ENCODE measurements at regions not wholly inside any gene's neighbourhood (a gene's known extent, or its start where the extent isn't known, plus 50 kb on each side); places are given as distances from the start of the nearest gene placed in this dataset.

DNA sequence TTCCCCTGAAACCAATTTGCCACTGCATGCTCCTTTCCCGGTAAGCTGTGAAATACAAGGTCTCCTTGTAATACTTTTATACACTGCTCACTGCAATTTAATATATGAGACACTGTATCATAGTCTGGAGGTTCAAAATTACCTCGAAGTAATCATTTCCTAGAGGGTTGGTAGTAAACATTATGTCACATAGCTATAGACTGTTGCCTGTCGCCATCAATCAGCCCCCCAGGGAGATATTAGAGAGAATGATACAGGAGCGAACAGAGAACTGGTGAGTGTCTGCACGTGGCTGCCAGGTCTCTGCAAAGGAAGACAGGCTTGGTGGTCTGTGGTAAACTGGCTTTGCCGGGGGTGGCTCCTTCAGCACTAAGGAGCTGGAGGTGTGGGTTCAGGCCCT, 165.5 kb upstream of the WSCD2 start:
- H3K27ac ChIP-seq (ENCODE audit: low read depth): no peak overlapping the region
- H3K4me3 Mint-ChIP-seq: no peak overlapping the region
- no peaks in the 10 kb centered on the region for H3K4me1 ChIP-seq (ENCODE audit: insufficient read depth)
- H4K20me1 ChIP-seq (replicated peaks; ENCODE audit: insufficient read depth): no peaks in the 10 kb centered on the region
- H3K4me2 ChIP-seq: no peak overlapping the region
- no peaks in the 10 kb centered on the region for H3K36me3 Mint-ChIP-seq (ENCODE audit: low read depth)
- H3K27me3 Mint-ChIP-seq (ENCODE audit: insufficient read depth, low read depth, poor library complexity): peaks cover 4% of the 10 kb centered on the region
- no peak overlapping the region for H2AFZ ChIP-seq
- H3K27ac Mint-ChIP-seq: no peak overlapping the region
- no peaks in the 10 kb centered on the region; the same call in 2 of the 3 replicates for H3K9me3 Mint-ChIP-seq
- H3F3A ChIP-seq (replicated peaks; ENCODE audit: low read depth): no peaks in the 10 kb centered on the region
- no peaks in the 10 kb centered on the region for H3K27me3 ChIP-seq (ENCODE audit: insufficient read depth)
- TF ChIP-seq EZH2 (IDR thresholded peaks at IDR 0.05; ENCODE audit: low read depth, unreplicated experiment): no peak
- TF ChIP-seq REST (IDR thresholded peaks at IDR 0.05; ENCODE audit: unreplicated experiment): no peak
- TF ChIP-seq ZNF114 (CRISPR knock-in tag; IDR thresholded peaks at IDR 0.05): no peak
- no peak for TF ChIP-seq POLR2AphosphoS5 (IDR thresholded peaks at IDR 0.05; ENCODE audit: low read depth)
- no peak for TF ChIP-seq NANOG (IDR thresholded peaks at IDR 0.05; ENCODE audit: borderline replicate concordance)
- TF ChIP-seq CREB1 (CRISPR knock-in tag; IDR thresholded peaks at IDR 0.05; ENCODE audit: low read depth): no peak
- TF ChIP-seq, protein P1, sequence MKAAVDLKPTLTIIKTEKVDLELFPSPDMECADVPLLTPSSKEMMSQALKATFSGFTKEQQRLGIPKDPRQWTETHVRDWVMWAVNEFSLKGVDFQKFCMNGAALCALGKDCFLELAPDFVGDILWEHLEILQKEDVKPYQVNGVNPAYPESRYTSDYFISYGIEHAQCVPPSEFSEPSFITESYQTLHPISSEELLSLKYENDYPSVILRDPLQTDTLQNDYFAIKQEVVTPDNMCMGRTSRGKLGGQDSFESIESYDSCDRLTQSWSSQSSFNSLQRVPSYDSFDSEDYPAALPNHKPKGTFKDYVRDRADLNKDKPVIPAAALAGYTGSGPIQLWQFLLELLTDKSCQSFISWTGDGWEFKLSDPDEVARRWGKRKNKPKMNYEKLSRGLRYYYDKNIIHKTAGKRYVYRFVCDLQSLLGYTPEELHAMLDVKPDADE (IDR thresholded peaks at IDR 0.05): no peak
- no peak for TF ChIP-seq EZH2phosphoT487 (IDR thresholded peaks at IDR 0.05; ENCODE audit: unreplicated experiment)
- TF ChIP-seq, protein P2, sequence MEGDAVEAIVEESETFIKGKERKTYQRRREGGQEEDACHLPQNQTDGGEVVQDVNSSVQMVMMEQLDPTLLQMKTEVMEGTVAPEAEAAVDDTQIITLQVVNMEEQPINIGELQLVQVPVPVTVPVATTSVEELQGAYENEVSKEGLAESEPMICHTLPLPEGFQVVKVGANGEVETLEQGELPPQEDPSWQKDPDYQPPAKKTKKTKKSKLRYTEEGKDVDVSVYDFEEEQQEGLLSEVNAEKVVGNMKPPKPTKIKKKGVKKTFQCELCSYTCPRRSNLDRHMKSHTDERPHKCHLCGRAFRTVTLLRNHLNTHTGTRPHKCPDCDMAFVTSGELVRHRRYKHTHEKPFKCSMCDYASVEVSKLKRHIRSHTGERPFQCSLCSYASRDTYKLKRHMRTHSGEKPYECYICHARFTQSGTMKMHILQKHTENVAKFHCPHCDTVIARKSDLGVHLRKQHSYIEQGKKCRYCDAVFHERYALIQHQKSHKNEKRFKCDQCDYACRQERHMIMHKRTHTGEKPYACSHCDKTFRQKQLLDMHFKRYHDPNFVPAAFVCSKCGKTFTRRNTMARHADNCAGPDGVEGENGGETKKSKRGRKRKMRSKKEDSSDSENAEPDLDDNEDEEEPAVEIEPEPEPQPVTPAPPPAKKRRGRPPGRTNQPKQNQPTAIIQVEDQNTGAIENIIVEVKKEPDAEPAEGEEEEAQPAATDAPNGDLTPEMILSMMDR (conservative IDR thresholded peaks at IDR 0.05; ENCODE audit: low read depth in 2 of 2): no peak
- TF ChIP-seq ZNF462 (CRISPR knock-in tag; IDR thresholded peaks at IDR 0.05): no peak
- TF ChIP-seq STAT1 (IDR thresholded peaks at IDR 0.05; ENCODE audit: unreplicated experiment): no peak
- no peak for TF ChIP-seq JUNB (IDR thresholded peaks at IDR 0.05; ENCODE audit: unreplicated experiment)
- TF ChIP-seq ZNF331 (CRISPR knock-in tag; IDR thresholded peaks at IDR 0.05; ENCODE audit: low read depth): no peak
- H3K4me1 Mint-ChIP-seq: no peaks in the 10 kb centered on the region
- no peaks in the 10 kb centered on the region for H3K79me2 ChIP-seq (replicated peaks; ENCODE audit: insufficient read depth)
- no peak for DNase-seq (ENCODE audit: low spot score)
- no peaks in the 10 kb centered on the region; the same call in 1 of the 2 replicates for H3K9me2 ChIP-seq (ENCODE audit: insufficient read depth)
- no peak for ATAC-seq
- no peaks in the 10 kb centered on the region for H3K36me3 ChIP-seq (ENCODE audit: insufficient read depth)
- no peak overlapping the region for H3K4me3 ChIP-seq

Data from GM23338 (cell line).